Sigmoid colon (tissue), 6 donors: ENCODE measurements at regions not wholly inside any gene's neighbourhood (a gene's known extent, or its start where the extent isn't known, plus 50 kb on each side); places are given as distances from the start of the nearest gene placed in this dataset.

ENCODE experiments used
- DNase-seq: peaks from one replicate; pipeline ENCODE4 v3.0.0-alpha.2; 2019
- H3K27ac ChIP-seq, 4 donors: fragments of 200-600 bp; sonication (generic); one replicate each; pipeline ENCODE4 v1.5.1; 2016 to 2019; ENCODE audit warnings: mild to moderate bottlenecking in 1 of 4
- H3K27me3 ChIP-seq, 3 donors: fragments of 200-600 bp; sonication (generic); one replicate each; pipeline ENCODE4 v1.5.1; 2019; ENCODE audit warnings: mild to moderate bottlenecking in 1 of 3
- H3K36me3 ChIP-seq, 4 donors: fragments of 200-600 bp; sonication (generic); one replicate each; pipeline ENCODE4 v1.5.1; 2016 to 2019
- H3K4me1 ChIP-seq, 4 donors: fragments of 200-600 bp; sonication (generic); one replicate each; pipeline ENCODE4 v1.5.1; 2017 to 2019
- H3K4me3 ChIP-seq, 4 donors: fragments of 200-600 bp; sonication (generic); one replicate each; pipeline ENCODE4 v1.5.1; 2017 to 2019; ENCODE audit warnings: mild to moderate bottlenecking in 2 of 4, moderate library complexity in 1 of 4
- H3K9me3 ChIP-seq, 4 donors: fragments of 200-600 bp in 3 of 4; sonication (generic) in 3 of 4; one replicate each; pipeline versions ENCODE4 v1.5.1 to v1.6.1; 2013 to 2019
- EP300 ChIP-seq, 4 donors: sonication (generic); formaldehyde crosslinking; IDR thresholded peaks; one replicate each; pipeline ENCODE4 v1.6.1; 2017; ENCODE audit warnings: antibody characterized with exemption in 4 of 4
- POLR2A ChIP-seq, 2 donors: fragments of 450-650 bp; IDR thresholded peaks; one replicate each; pipeline ENCODE4 v1.6.1; 2016; ENCODE audit warnings: antibody characterized with exemption in 2 of 2, mild to moderate bottlenecking in 2 of 2, moderate library complexity in 2 of 2
- POLR2AphosphoS5 ChIP-seq, 4 donors: sonication (generic); formaldehyde crosslinking; IDR thresholded peaks; one replicate each; pipeline ENCODE4 v1.6.1; 2017; ENCODE audit warnings: antibody characterized with exemption in 4 of 4
- WGBS, 2 donors: extraction: QIAGEN DNeasy Blood & Tissue Kit; methylation state at CpG; one replicate each; pipeline ENCODE4 v1.1.7; 2013; 5-methylcytosine and 5-hydroxymethylcytosine counted together
- intact Hi-C: fragments of 100-400 bp; cut with DNase I; formaldehyde crosslinking; loops from one replicate; pipeline ENCODE4 v1.15.1; 2023
- TF ChIP-seq, protein P1 (sequence below), 4 experiments: fragments of 450-650 bp in 3 of 4; fragments of 200-600 bp in 1 of 4; IDR thresholded peaks; one replicate each; pipeline ENCODE4 v1.5.1; 2016 to 2019; ENCODE audit warnings: antibody characterized with exemption in 4 of 4, mild to moderate bottlenecking in 3 of 4, moderate library complexity in 2 of 4
- donor health status: healthy with polysubstance abuse.
- donor health status: healthy.

DNA sequence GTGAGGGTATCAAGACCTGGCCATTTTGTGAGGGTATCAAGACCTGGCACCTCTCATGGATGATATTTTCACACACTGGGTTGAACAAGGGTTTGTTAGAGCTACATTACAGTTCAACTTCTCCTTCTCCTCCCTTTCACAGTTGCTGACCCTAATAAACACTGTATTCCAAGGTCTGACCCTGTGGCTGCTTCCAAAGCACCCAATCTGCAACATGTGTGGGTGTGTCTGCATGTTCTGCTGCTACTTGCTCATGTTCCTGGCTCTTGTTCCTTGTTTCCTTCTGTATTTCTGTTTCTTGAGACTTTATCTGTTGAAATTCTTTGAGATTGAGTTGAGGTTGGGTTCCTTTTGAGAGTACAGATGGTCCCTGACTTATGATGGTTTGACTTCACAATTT lies 162.1 kb upstream of the GMDS start:
- intact Hi-C loops, result no loop called here
- no peaks in the 10 kb centered on the region for H3K36me3 ChIP-seq

DNA sequence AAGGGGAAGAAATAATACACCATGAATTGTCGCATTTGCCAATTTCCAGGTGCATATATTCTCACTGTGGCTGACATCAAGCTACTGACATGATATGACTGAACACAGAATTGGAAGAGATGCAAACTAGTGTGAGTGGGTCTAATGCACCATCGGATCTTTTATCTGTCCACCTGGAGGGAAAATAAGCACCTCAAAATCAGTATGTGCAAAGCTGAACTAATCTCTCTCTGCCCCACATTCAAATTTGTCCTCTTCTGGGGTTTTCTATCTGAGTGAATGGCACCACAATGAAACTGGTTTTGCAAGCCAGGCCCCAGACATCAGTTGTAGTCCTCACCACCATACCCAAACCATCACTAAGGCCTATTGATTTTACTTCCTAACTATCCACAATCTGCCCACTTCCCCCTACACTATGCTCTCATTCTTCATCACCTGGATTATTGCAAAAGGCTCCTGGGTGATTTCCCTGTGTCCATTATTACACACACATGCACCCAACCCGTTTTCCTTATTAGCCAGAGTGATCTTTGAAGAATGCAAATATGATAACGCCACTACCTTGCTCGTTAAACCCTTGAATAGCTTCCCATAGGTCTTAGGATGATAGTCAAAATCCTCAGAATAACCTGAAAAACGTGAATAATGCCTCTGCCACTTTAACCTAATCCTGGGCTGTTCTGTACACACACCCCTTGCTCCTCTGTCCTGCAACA lies 159.0 kb upstream of the GMDS start:
- Histone ChIP-seq H3K4me3 (no peak overlapping the region), H3K27ac (no peak overlapping the region), H3K36me3 (peaks cover 0 to 3% (median 0%) of the 10 kb centered on the region in 4 donors), H3K9me3 (peaks cover 0 to 1% (median 0%) of the 10 kb centered on the region in 4 donors), H3K4me1 (no peaks in the 10 kb centered on the region), H3K27me3 (no peaks in the 10 kb centered on the region)
- TF ChIP-seq POLR2A (IDR thresholded peaks at IDR 0.05), result no peak
- TF ChIP-seq EP300 (IDR thresholded peaks at IDR 0.05), result no peak
- no peak for TF ChIP-seq POLR2AphosphoS5 (IDR thresholded peaks at IDR 0.05)
- TF ChIP-seq, protein P1, sequence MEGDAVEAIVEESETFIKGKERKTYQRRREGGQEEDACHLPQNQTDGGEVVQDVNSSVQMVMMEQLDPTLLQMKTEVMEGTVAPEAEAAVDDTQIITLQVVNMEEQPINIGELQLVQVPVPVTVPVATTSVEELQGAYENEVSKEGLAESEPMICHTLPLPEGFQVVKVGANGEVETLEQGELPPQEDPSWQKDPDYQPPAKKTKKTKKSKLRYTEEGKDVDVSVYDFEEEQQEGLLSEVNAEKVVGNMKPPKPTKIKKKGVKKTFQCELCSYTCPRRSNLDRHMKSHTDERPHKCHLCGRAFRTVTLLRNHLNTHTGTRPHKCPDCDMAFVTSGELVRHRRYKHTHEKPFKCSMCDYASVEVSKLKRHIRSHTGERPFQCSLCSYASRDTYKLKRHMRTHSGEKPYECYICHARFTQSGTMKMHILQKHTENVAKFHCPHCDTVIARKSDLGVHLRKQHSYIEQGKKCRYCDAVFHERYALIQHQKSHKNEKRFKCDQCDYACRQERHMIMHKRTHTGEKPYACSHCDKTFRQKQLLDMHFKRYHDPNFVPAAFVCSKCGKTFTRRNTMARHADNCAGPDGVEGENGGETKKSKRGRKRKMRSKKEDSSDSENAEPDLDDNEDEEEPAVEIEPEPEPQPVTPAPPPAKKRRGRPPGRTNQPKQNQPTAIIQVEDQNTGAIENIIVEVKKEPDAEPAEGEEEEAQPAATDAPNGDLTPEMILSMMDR (IDR thresholded peaks at IDR 0.05), result no peak
- DNase-seq, result no peak
- intact Hi-C loops, result no loop called here
- WGBS, 2 donors, result 50 to 73% methylated on average over 6 of the region's 6 CpGs

More for the DNA sequence above, 162.1 kb upstream of the GMDS start:
- H3K27ac ChIP-seq, result no peak overlapping the region
- H3K4me1 ChIP-seq, result no peaks in the 10 kb centered on the region
- H3K9me3 ChIP-seq, result no peaks in the 10 kb centered on the region
- no peak for TF ChIP-seq POLR2A (IDR thresholded peaks at IDR 0.05)
- TF ChIP-seq, protein P1 (IDR thresholded peaks at IDR 0.05), result no peak
- no peak for TF ChIP-seq POLR2AphosphoS5 (IDR thresholded peaks at IDR 0.05)
- no peak for TF ChIP-seq EP300 (IDR thresholded peaks at IDR 0.05)
- H3K27me3 ChIP-seq, result no peaks in the 10 kb centered on the region
- H3K4me3 ChIP-seq, result no peak overlapping the region
- DNase-seq, result no peak

DNA sequence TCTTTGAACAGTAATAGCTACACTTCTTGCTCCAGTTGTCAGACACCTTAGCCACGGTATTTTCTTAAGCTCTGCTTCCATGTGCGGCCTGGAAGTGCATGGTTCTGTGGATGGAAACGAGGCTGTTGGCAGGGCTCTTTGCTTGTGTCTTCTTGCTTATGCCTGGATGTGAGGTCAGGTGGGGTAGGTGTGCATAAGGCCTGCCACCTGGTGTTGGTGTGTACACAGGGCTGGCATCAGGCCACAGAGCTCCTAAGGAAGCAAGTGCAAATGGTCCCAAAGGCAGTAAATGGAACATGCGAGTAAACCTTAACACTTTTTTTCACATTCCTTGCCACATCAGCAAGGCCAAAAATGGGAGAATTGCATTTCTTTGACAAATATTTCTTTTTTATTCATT lies 158.1 kb upstream of the GMDS start:
- Histone ChIP-seq H3K4me1 (no peaks in the 10 kb centered on the region), H3K9me3 (peaks cover 0 to 1% (median 0%) of the 10 kb centered on the region in 4 donors), H3K36me3 (peaks cover 0 to 11% (median 0%) of the 10 kb centered on the region in 4 donors), H3K4me3 (no peak overlapping the region), H3K27ac (no peak overlapping the region), H3K27me3 (no peaks in the 10 kb centered on the region)
- DNase-seq, result no peak
- intact Hi-C loops, result no loop called here
- TF ChIP-seq POLR2A (IDR thresholded peaks at IDR 0.05) (no peak), EP300 (IDR thresholded peaks at IDR 0.05) (no peak), POLR2AphosphoS5 (IDR thresholded peaks at IDR 0.05) (no peak)
- TF ChIP-seq, protein P1 (IDR thresholded peaks at IDR 0.05), result no peak
- WGBS, 2 donors, result 29 to 70% methylated on average over 4 of the region's 4 CpGs

DNA sequence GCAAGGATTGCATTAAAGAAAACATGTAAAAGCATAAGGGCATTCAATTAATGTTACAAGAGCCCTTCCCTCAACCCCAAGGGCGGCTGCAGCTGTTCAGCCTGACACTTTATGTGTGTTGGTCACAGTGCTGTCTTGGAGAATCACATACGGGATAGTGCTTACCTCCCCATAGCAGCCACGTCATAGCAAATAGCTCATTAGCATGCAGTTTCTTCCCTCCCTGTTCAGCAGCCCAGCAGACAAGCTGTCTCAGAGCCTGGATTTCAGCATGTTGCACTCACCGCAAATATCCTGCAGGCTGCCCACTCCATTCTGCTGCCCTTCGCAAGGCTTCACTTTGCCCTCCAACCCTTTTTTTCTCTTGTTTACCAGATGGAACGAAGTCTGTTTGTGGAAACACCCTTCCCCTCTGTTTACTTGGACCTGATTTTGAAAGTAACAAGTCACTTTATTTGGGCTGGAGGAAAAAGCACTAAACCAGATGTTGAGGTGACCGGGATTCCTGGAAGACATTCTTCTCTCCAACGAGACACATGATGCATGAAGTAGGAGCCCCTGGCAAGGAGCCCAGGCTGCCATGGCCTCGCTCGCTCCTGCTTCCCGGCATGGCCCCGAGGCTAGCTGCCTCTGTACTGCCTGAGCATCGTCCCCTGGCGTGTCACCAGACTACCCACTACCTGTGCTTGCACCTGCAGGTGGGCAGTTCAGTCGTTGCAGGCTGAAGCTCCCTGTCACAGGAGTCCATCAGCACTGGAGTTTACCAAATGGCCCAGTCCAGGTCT lies 151.6 kb upstream of the GMDS start:
- no peak for DNase-seq
- no peaks in the 10 kb centered on the region for H3K27me3 ChIP-seq
- no peak overlapping the region for H3K27ac ChIP-seq
- intact Hi-C loops, result no loop called here
- WGBS, 2 donors, result 81 to 84% methylated on average over 15 of the region's 15 CpGs
- no peaks in the 10 kb centered on the region for H3K4me1 ChIP-seq
- no peak overlapping the region for H3K4me3 ChIP-seq
- peaks cover 0 to 1% (median 0%) of the 10 kb centered on the region in 4 donors for H3K9me3 ChIP-seq
- peaks cover 0 to 13% (median 0%) of the 10 kb centered on the region in 4 donors for H3K36me3 ChIP-seq
- TF ChIP-seq EP300 (IDR thresholded peaks at IDR 0.05) (no peak), POLR2A (IDR thresholded peaks at IDR 0.05) (no peak), POLR2AphosphoS5 (IDR thresholded peaks at IDR 0.05) (no peak)
- TF ChIP-seq, protein P1 (IDR thresholded peaks at IDR 0.05), result no peak
